SK-N-SH (cell line): ENCODE measurements at regions not wholly inside any gene's neighbourhood (a gene's known extent, or its start where the extent isn't known, plus 50 kb on each side); places are given as distances from the start of the nearest gene placed in this dataset.

Source experiments
- CTCF ChIA-PET: fragments of 300-600, 350-600 bp; formaldehyde crosslinking; extraction: SDS; loops from one replicate; lab custom pipeline; 2021; lab: Yijun Ruan, JAX
- POLR2A ChIA-PET: fragments of 350-600 bp; sonication (Branson Sonifier 250); formaldehyde crosslinking; extraction: SDS; loops from one replicate; lab custom pipeline; 2020; ENCODE audit warnings: antibody characterized with exemption, inconsistent platforms; lab: Yijun Ruan, JAX
- DNase-seq: peaks from one replicate; pipeline ENCODE4 v3.0.0; 2012
- H2AFZ ChIP-seq: fragments of 200-600 bp; sonication (generic); 2 replicates; pipeline ENCODE4 v1.8.1; 2016; ENCODE audit warnings: antibody characterized with exemption, mild to moderate bottlenecking, low read depth
- H3F3A ChIP-seq: fragments of 200-600 bp; sonication (generic); replicated peaks from 2 replicates; pipeline ENCODE3; 2016; ENCODE audit warnings: antibody characterized with exemption, mild to moderate bottlenecking; ENCODE audit not compliant: insufficient read depth
- H3K27ac ChIP-seq, 2 experiments: fragments of 200-500 bp in 1 of 2; fragments of 200-600 bp in 1 of 2; sonication (Bioruptor generic) in 1 of 2; sonication (generic), shearing (Covaris generic) in 1 of 2; 2 replicates each; pipeline versions ENCODE4 v1.5.1 to v1.6.1; 2014 to 2016; ENCODE audit warnings: low read depth in 2 of 2, inconsistent platforms in 1 of 2, low read length in 1 of 2, mild to moderate bottlenecking in 1 of 2, mixed read lengths in 1 of 2
- H3K27me3 ChIP-seq: fragments of 200-600 bp; sonication (generic), shearing (Covaris generic); 2 replicates; pipeline ENCODE4 v1.6.1; 2016; ENCODE audit warnings: mixed run types; ENCODE audit not compliant: insufficient read depth
- H3K36me3 ChIP-seq, 2 experiments: fragments of 200-500 bp in 1 of 2; fragments of 200-600 bp in 1 of 2; sonication (Bioruptor generic) in 1 of 2; sonication (generic) in 1 of 2; replicated peaks in 1 of 2; 2 replicates each; pipeline versions ENCODE3 to v1.5.1; 2014 to 2016; ENCODE audit warnings: low read length in 1 of 2, mild to moderate bottlenecking in 1 of 2; ENCODE audit not compliant: insufficient read depth in 2 of 2, control insufficient read depth in 1 of 2
- H3K4me1 ChIP-seq, 2 experiments: fragments of 200-500 bp in 1 of 2; fragments of 200-600 bp in 1 of 2; sonication (Bioruptor generic) in 1 of 2; sonication (generic), shearing (Covaris generic) in 1 of 2; 2 replicates each; pipeline versions ENCODE4 v1.5.1 to v1.6.1; 2014 to 2016; ENCODE audit warnings: low read depth in 1 of 2, low read length in 1 of 2, mixed run types in 1 of 2; ENCODE audit not compliant: insufficient read depth in 2 of 2, control insufficient read depth in 1 of 2
- H3K4me2 ChIP-seq: fragments of 200-600 bp; sonication (generic), shearing (Covaris generic); 2 replicates; pipeline ENCODE4 v1.6.1; 2017; ENCODE audit warnings: mixed run types
- H3K4me3 ChIP-seq, 2 experiments: fragments of 200-500 bp in 1 of 2; fragments of 200-600 bp in 1 of 2; sonication (Bioruptor generic) in 1 of 2; sonication (generic), shearing (Covaris generic) in 1 of 2; 2 replicates each; pipeline versions ENCODE4 v1.5.1 to v1.8.1; 2014 to 2016; ENCODE audit warnings: low read depth in 2 of 2, inconsistent platforms in 1 of 2, low read length in 1 of 2, mild to moderate bottlenecking in 1 of 2, mixed read lengths in 1 of 2, moderate library complexity in 1 of 2
- H3K79me2 ChIP-seq: fragments of 200-600 bp; sonication (generic); 2 replicates; pipeline ENCODE4 v1.8.1; 2017; ENCODE audit warnings: mild to moderate bottlenecking; ENCODE audit not compliant: insufficient read depth
- H3K9ac ChIP-seq: fragments of 200-600 bp; sonication (generic); 2 replicates; pipeline ENCODE4 v1.6.1; 2017; ENCODE audit warnings: mixed run types
- H3K9me2 ChIP-seq: fragments of 200-600 bp; sonication (generic); 2 replicates; pipeline ENCODE4 v1.6.1; 2017; ENCODE audit warnings: mixed run types
- H3K9me3 ChIP-seq: fragments of 200-600 bp; sonication (generic); 2 replicates; pipeline ENCODE4 v1.6.1; 2017; ENCODE audit warnings: mixed run types, mild to moderate bottlenecking, moderate library complexity
- H4K20me1 ChIP-seq: fragments of 200-600 bp; sonication (generic); 2 replicates; pipeline ENCODE4 v1.6.1; 2017; ENCODE audit warnings: mild to moderate bottlenecking, mixed run types; ENCODE audit not compliant: insufficient read depth
- CHD2 ChIP-seq: fragments of 150-350 bp; IDR thresholded peaks from 2 replicates; pipeline ENCODE4 v1.6.1; 2018; ENCODE audit warnings: low read length; ENCODE audit not compliant: partially characterized antibody
- EP300 ChIP-seq, 2 experiments: IDR thresholded peaks; 2 replicates each; pipeline versions ENCODE4 v1.4.0 to v1.6.1; 2012; ENCODE audit warnings: borderline replicate concordance in 1 of 2, low read depth in 1 of 2, low read length in 1 of 2
- EZH2phosphoT487 ChIP-seq: fragments of 200-600 bp; sonication (generic); IDR thresholded peaks from 2 replicates; pipeline ENCODE4 v1.6.1; 2017; ENCODE audit warnings: low read depth, mixed run types, mild to moderate bottlenecking, antibody characterized with exemption, moderate library complexity, borderline replicate concordance
- FOSL2 ChIP-seq: IDR thresholded peaks from 2 replicates; pipeline ENCODE4 v1.4.0; 2012; ENCODE audit warnings: low read depth, mild to moderate bottlenecking, moderate library complexity, borderline replicate concordance
- FOXM1 ChIP-seq: IDR thresholded peaks from 2 replicates; pipeline ENCODE4 v1.4.0; 2012; ENCODE audit warnings: low read depth, mild to moderate bottlenecking
- GABPA ChIP-seq: IDR thresholded peaks from 2 replicates; pipeline ENCODE4 v1.4.0; 2012; ENCODE audit warnings: low read depth, mild to moderate bottlenecking
- GATA2 ChIP-seq: sonication (generic); formaldehyde crosslinking; IDR thresholded peaks from 2 replicates; pipeline ENCODE4 v1.5.0; 2020; ENCODE audit warnings: mild to moderate bottlenecking, missing genetic modification reagents
- JUND ChIP-seq: IDR thresholded peaks from 2 replicates; pipeline ENCODE4 v1.4.0; 2012
- MEF2A ChIP-seq: IDR thresholded peaks from 2 replicates; pipeline ENCODE4 v1.4.0; 2012; ENCODE audit warnings: low read depth, borderline replicate concordance
- NFIC ChIP-seq: IDR thresholded peaks from 2 replicates; pipeline ENCODE4 v1.4.0; 2012; ENCODE audit warnings: borderline replicate concordance
- NRF1 ChIP-seq: IDR thresholded peaks from 2 replicates; pipeline ENCODE4 v1.6.1; 2012; ENCODE audit warnings: low read depth, mild to moderate bottlenecking, low read length
- RCOR1 ChIP-seq: fragments of 150-350 bp; IDR thresholded peaks from 2 replicates; pipeline ENCODE4 v1.6.1; 2017; ENCODE audit warnings: antibody characterized with exemption, low read length
- RXRA ChIP-seq: IDR thresholded peaks from 2 replicates; pipeline ENCODE4 v1.4.0; 2012; ENCODE audit warnings: low read depth, mild to moderate bottlenecking, borderline replicate concordance
- TAF1 ChIP-seq: IDR thresholded peaks from 2 replicates; pipeline ENCODE4 v1.6.1; 2012; ENCODE audit warnings: low read depth, mild to moderate bottlenecking, low read length, moderate library complexity, borderline replicate concordance
- TCF12 ChIP-seq: IDR thresholded peaks from 2 replicates; pipeline ENCODE4 v1.4.0; 2012
- TEAD4 ChIP-seq: IDR thresholded peaks from 2 replicates; pipeline ENCODE4 v1.4.0; 2012; ENCODE audit warnings: mild to moderate bottlenecking, borderline replicate concordance; ENCODE audit not compliant: insufficient read depth
- WGBS: methylation state at CpG from one replicate; pipeline ENCODE4 v1.1.6; 2017; ENCODE audit warnings: low lambda C conversion rate; 5-methylcytosine and 5-hydroxymethylcytosine counted together
- TF ChIP-seq, protein P1 (sequence below): fragments of 200-600 bp; sonication (generic); IDR thresholded peaks from 2 replicates; pipeline ENCODE4 v1.6.1; 2017; ENCODE audit warnings: antibody characterized with exemption, mild to moderate bottlenecking, moderate library complexity
- TF ChIP-seq, protein P2 (sequence below): IDR thresholded peaks from 2 replicates; pipeline ENCODE4; 2012
- TF ChIP-seq, protein P3 (sequence below): IDR thresholded peaks from 2 replicates; pipeline ENCODE4 v1.4.0; 2012; ENCODE audit warnings: low read depth, borderline replicate concordance
- TF ChIP-seq, protein P4 (sequence below): IDR thresholded peaks from 2 replicates; pipeline ENCODE4 v1.4.0; 2012; ENCODE audit warnings: low read depth, borderline replicate concordance
- TF ChIP-seq, protein P5 (sequence below): IDR thresholded peaks from 2 replicates; pipeline ENCODE4 v1.4.0; 2012; ENCODE audit warnings: low read depth

DNA sequence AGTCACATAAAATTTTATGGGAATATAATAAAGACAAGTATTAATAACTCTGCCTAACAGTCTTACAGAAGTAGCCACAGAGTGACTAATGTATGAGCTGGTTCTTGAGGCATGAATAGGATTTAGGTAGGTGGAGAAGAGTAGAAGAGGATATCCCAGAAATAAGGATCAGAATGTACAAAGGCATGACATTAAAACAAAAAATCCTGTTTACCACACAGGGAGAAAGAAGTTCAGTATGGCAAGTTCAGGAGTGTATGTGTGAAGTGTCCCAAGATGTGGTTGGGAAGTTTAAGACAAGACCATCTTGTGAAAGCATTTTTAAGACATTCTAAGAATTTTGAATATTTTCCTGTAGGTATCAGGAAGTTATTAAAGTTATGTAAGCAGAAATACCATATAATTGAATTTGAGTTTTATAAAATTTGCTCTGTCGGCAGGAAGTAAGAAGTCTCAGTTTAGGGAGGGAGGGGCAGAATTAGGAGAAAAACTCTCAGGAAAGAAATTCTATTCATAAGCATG is 64.7 kb upstream of the CAV2 start (continued):
- TF ChIP-seq, protein P1, sequence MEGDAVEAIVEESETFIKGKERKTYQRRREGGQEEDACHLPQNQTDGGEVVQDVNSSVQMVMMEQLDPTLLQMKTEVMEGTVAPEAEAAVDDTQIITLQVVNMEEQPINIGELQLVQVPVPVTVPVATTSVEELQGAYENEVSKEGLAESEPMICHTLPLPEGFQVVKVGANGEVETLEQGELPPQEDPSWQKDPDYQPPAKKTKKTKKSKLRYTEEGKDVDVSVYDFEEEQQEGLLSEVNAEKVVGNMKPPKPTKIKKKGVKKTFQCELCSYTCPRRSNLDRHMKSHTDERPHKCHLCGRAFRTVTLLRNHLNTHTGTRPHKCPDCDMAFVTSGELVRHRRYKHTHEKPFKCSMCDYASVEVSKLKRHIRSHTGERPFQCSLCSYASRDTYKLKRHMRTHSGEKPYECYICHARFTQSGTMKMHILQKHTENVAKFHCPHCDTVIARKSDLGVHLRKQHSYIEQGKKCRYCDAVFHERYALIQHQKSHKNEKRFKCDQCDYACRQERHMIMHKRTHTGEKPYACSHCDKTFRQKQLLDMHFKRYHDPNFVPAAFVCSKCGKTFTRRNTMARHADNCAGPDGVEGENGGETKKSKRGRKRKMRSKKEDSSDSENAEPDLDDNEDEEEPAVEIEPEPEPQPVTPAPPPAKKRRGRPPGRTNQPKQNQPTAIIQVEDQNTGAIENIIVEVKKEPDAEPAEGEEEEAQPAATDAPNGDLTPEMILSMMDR = no peak
- TF ChIP-seq TAF1 = 0 out of 2 replicates have a peak, but pooled peaks have one; percentile 8
- no peak for TF ChIP-seq EZH2phosphoT487
- no peak for TF ChIP-seq CHD2
- TF ChIP-seq, protein P2, sequence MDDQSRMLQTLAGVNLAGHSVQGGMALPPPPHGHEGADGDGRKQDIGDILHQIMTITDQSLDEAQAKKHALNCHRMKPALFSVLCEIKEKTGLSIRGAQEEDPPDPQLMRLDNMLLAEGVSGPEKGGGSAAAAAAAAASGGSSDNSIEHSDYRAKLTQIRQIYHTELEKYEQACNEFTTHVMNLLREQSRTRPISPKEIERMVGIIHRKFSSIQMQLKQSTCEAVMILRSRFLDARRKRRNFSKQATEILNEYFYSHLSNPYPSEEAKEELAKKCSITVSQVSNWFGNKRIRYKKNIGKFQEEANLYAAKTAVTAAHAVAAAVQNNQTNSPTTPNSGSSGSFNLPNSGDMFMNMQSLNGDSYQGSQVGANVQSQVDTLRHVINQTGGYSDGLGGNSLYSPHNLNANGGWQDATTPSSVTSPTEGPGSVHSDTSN = peak; percentile 77
- TF ChIP-seq, protein P3, sequence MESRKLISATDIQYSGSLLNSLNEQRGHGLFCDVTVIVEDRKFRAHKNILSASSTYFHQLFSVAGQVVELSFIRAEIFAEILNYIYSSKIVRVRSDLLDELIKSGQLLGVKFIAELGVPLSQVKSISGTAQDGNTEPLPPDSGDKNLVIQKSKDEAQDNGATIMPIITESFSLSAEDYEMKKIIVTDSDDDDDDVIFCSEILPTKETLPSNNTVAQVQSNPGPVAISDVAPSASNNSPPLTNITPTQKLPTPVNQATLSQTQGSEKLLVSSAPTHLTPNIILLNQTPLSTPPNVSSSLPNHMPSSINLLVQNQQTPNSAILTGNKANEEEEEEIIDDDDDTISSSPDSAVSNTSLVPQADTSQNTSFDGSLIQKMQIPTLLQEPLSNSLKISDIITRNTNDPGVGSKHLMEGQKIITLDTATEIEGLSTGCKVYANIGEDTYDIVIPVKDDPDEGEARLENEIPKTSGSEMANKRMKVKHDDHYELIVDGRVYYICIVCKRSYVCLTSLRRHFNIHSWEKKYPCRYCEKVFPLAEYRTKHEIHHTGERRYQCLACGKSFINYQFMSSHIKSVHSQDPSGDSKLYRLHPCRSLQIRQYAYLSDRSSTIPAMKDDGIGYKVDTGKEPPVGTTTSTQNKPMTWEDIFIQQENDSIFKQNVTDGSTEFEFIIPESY = no peak

DNA sequence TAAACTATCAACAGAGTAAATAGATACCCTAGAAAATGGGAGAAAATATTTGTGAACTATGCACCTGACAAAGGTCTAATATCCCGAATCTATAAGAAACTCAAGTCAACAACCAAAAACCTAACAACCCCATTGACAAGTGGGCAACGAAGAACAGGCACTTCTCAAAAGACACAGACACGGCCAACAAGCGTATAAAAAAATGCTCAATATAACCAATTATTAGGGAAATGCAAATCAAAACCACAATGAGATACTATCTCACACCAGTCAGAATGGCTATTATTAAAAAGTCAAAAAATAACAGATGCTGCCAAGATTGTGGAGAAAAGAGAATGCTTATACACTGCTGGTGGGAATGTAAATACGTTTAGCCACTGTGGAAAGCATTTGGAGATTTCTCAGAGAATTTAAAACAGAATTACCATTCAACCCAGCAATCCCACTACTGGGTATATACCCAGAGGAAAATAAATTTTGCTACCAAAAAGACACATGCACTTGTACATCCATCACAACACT is 63.2 kb upstream of the CAV2 start:
- no peaks in the 10 kb centered on the region for H4K20me1 ChIP-seq
- H3K9ac ChIP-seq = no peak overlapping the region
- CTCF ChIA-PET = interaction anchor here (0.9 kb wide), 1 partner anchor 11 kb away, joined by 4 read pairs; no protein-coding TSS in a partner anchor
- no peak overlapping the region for H2AFZ ChIP-seq
- H3K36me3 ChIP-seq = peaks cover 0 to 5% of the 10 kb centered on the region in 2 experiments
- TF ChIP-seq RXRA (0 out of 2 replicates have a peak, but pooled peaks have one; percentile 13), GATA2 (CRISPR knock-in tag) (no peak), FOXM1 (peak; percentile 76; the same call in 1 of the 2 replicates), TCF12 (peak; percentile 86), TEAD4 (peak; percentile 40; the same call in 1 of the 2 replicates), EP300 (IDR thresholded peaks at IDR 0.05; ENCODE audit: borderline replicate concordance in 1 of 2, low read depth in 1 of 2, low read length in 1 of 2) (peak in 1 of 2 experiments; percentile 77; a peak in 1 of 4 replicates), FOSL2 (0 out of 2 replicates have a peak, but pooled peaks have one; percentile 36), GABPA (no peak), CHD2 (no peak), MEF2A (peak; percentile 30; the same call in 1 of the 2 replicates), NRF1 (no peak), NFIC (peak; percentile 64; the same call in 1 of the 2 replicates), JUND (peak; percentile 49), RCOR1 (no peak)
- TF ChIP-seq, protein P4, sequence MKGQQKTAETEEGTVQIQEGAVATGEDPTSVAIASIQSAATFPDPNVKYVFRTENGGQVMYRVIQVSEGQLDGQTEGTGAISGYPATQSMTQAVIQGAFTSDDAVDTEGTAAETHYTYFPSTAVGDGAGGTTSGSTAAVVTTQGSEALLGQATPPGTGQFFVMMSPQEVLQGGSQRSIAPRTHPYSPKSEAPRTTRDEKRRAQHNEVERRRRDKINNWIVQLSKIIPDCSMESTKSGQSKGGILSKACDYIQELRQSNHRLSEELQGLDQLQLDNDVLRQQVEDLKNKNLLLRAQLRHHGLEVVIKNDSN = no peak
- TF ChIP-seq, protein P2 = peak; percentile 62
- TF ChIP-seq, protein P5, sequence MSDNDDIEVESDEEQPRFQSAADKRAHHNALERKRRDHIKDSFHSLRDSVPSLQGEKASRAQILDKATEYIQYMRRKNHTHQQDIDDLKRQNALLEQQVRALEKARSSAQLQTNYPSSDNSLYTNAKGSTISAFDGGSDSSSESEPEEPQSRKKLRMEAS = no peak
- no peaks in the 10 kb centered on the region for H3K79me2 ChIP-seq
- POLR2A ChIA-PET = no interaction called here
- 50% methylated on average over 5 of the region's 5 CpGs for WGBS
- H3K4me2 ChIP-seq = no peak overlapping the region
- no peak for DNase-seq
- peaks cover 53% of the 10 kb centered on the region for H3F3A ChIP-seq
- no peak overlapping the region for H3K4me3 ChIP-seq
- peak overlapping the region in 1 of 2 experiments; percentile 84; a peak in 2 of 4 replicates for H3K27ac ChIP-seq
- 0 out of 2 replicates have a peak, but pooled peaks cover 7% of the 10 kb centered on the region for H3K9me3 ChIP-seq
- H3K9me2 ChIP-seq = no peaks in the 10 kb centered on the region
- no peaks in the 10 kb centered on the region for H3K27me3 ChIP-seq
- peaks cover 0 to 47% of the 10 kb centered on the region in 2 experiments; a peak in 3 of 4 replicates for H3K4me1 ChIP-seq
